Heart left ventricle (tissue), 13 donors: ENCODE measurements at regions not wholly inside any gene's neighbourhood (a gene's known extent, or its start where the extent isn't known, plus 50 kb on each side); places are given as distances from the start of the nearest gene placed in this dataset.

Experiments
- CTCF ChIP-seq, 12 donors: fragments of 200-600 bp; sonication (generic) in 4 of 12; IDR thresholded peaks; one replicate each; pipeline versions ENCODE4 v1.5.0 to v1.8.0; 2018 to 2022; ENCODE audit warnings: antibody characterized with exemption in 12 of 12, mild to moderate bottlenecking in 5 of 12
- POLR2A ChIP-seq, 2 donors: fragments of 450-650 bp; IDR thresholded peaks; one replicate each; pipeline ENCODE4 v1.6.1; 2017; ENCODE audit warnings: antibody characterized with exemption in 2 of 2, mild to moderate bottlenecking in 2 of 2, moderate library complexity in 2 of 2
- donor health status: ischemic (EF 13 %, LVEDD 7.1; RV severe dilation, severe dysfunction).
- donor health status: DM: no; HTN: yes; CAD: no.
- donor health status: DM: no; HTN: no; CAD: no.
- donor health status: ischemic (EF 25% LVEDD 6.9; RV normal size, moderate dysfunction).
- donor health status: ischemic (EF 25% LVEDD 5.7; RV mildly dilated, moderate dysfunction).
- donor health status: ischemic (EF 35%, LVEDD 5.7; RV mildly dilated, moderate dysfunction).
- donor health status: nonischemic (EF 11% LVEDD 7.7; RV severe dilation, severe dysfunction).
- donor health status: DM: yes; HTN: yes; CAD: no.
- donor health status: PGD.
- donor health status: ischemic (EF 29% LVEDD 5.4; RV normal size, mild dysfunction).
- donor health status: nonischemic (EF 23%, LVEDD 6.1; RV moderate dilation, normal function).

GRCh38 chr5:2015124-2015848 is 132.6 kb upstream of the IRX4 start:
- TF ChIP-seq POLR2A (IDR thresholded peaks at IDR 0.05) (no peak), CTCF (IDR thresholded peaks at IDR 0.05) (no peak)
